ENCODE measurements at regions not wholly inside any gene's neighbourhood (a gene's known extent, or its start where the extent isn't known, plus 50 kb on each side); places are given as distances from the start of the nearest gene placed in this dataset.

DNA sequence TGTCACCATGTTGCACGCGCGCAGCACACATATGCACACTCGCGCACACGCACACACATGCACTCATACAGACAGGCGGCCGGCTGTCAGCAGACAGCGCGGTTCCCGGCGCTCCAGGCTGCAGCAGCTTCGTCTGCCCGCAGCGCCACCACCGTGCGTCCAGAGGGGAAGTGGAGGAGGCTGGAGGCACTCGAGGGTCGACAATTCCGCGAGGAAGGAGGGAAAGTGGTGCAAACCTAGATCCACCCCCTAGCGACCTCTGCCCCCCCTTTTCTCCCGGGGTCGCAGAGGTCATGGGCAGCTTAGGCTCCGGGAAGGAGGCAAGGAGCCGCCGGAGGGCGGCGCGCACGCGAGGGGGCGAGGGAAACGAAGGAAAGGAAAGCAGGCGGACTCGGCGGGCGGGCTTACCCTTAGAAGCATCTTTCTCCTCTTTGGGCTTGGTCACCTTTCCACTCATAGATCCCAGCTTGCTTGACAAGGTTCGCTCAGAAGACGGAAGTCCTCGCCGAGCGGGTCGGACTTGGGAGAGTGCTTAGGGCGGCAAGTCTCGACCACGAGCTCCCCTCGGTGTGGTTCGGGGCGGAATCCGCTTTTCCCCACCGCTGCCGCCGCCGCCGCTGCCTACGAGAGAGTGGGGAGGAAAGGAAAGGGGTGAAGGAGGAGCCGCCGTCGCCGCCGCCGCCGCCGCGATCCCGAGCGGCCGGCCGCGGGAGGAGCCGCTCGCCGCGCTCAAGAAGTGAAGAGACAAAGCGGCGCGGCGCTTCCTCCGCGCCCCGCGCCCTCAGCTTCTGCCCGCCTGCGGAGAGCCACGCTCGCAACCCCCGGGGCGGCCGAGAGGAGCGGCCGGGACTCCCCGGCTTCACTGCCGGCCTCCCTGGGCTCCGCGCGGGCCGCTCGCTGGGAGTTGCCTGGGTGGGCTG, 326.6 kb upstream of the F9 start:
- no peaks in the 10 kb centered on the region for H3K36me3 ChIP-seq
- H3K9me3 ChIP-seq, result no peaks in the 10 kb centered on the region
- TF ChIP-seq POLR2A (IDR thresholded peaks at IDR 0.05), result no peak
- TF ChIP-seq, protein P1, sequence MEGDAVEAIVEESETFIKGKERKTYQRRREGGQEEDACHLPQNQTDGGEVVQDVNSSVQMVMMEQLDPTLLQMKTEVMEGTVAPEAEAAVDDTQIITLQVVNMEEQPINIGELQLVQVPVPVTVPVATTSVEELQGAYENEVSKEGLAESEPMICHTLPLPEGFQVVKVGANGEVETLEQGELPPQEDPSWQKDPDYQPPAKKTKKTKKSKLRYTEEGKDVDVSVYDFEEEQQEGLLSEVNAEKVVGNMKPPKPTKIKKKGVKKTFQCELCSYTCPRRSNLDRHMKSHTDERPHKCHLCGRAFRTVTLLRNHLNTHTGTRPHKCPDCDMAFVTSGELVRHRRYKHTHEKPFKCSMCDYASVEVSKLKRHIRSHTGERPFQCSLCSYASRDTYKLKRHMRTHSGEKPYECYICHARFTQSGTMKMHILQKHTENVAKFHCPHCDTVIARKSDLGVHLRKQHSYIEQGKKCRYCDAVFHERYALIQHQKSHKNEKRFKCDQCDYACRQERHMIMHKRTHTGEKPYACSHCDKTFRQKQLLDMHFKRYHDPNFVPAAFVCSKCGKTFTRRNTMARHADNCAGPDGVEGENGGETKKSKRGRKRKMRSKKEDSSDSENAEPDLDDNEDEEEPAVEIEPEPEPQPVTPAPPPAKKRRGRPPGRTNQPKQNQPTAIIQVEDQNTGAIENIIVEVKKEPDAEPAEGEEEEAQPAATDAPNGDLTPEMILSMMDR (IDR thresholded peaks at IDR 0.05), result no peak
- WGBS (ENCODE audit: insufficient coverage, low coverage, low lambda C conversion rate, missing lambda C conversion rate), result 34% methylated on average over 30 of the region's 99 CpGs
- H3K4me1 ChIP-seq, result no peaks in the 10 kb centered on the region
- H3K27ac ChIP-seq, result no peak overlapping the region
- ATAC-seq, result peak; percentile 43 to 60 (median 52)
- peak in 2 of 3 donors; percentile 29 to 57 for DNase-seq
- peak overlapping the region; percentile 31 to 48 (median 44) for H3K4me3 ChIP-seq
- peaks cover 0 to 5% of the 10 kb centered on the region in 2 donors for H3K27me3 ChIP-seq
- intact Hi-C loops (cut with DNase I), result no loop called here

DNA sequence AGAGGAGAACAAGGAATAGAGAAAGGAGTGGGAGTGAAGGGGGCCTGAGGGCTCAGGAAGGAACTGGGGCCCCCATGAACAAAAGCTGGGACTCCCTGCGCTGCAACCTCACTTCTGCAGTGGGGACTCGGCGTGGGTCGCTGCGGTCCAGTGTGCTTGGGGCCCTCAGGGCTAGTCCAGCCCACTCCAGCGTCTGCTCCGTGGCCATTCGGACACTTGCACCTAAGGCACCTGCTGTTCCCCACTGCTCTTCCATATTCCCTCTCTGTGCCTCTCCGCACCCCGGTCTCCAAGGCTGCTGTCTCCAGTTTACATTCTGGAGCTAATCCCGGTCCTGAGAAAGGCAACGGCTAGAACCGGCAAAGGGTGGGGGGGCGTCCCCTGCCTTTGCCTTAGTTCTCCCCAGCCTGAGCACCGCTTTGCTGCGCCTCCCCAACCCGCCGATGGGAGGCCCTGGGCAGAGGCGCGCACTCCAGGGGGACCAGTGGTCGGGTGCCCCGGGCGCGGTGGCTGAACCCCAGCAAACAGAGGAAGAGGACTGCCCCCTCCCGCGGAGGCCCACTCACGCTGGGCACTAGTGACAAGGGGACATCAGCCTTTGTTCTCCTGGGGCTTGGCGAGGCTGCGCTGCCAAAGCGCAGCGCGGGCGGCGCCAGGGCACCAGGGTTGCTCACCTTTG, 327.7 kb upstream of the F9 start:
- Histone ChIP-seq H3K27ac (no peak overlapping the region), H3K27me3 (peaks cover 0 to 5% of the 10 kb centered on the region in 2 donors), H3K9me3 (no peaks in the 10 kb centered on the region), H3K36me3 (no peaks in the 10 kb centered on the region), H3K4me1 (no peaks in the 10 kb centered on the region), H3K4me3 (no peak overlapping the region)
- ATAC-seq (peak in 2 of 4 donors; percentile 8 to 9), DNase-seq (no peak)
- intact Hi-C loops (cut with DNase I), result no loop called here
- 22% methylated on average over 8 of the region's 34 CpGs for WGBS (ENCODE audit: insufficient coverage, low coverage, low lambda C conversion rate, missing lambda C conversion rate)
- no peak for TF ChIP-seq POLR2A (IDR thresholded peaks at IDR 0.05)
- TF ChIP-seq, protein P1 (IDR thresholded peaks at IDR 0.05), result no peak

DNA sequence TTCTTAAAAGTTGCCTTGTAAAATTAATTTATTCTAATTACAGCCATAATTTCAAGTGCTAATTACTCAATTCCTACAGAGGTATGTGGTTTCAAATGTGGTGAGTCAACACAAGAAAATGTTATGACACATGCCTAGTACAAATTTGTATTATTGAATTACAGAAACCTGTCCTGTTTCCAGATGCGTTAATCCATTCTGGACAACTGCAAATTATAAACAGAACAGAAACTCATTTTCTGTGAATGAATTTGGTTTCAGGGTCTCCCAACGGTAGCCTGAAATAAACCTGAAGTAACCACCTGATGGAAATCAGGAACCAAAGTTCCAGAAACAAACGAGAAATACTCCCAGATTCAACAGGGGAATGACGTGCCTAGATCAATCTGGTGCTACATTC, 328.6 kb upstream of the F9 start:
- intact Hi-C loops (cut with DNase I), result no loop called here
- H3K27ac ChIP-seq, result no peak overlapping the region
- ATAC-seq, result no peak

DNA sequence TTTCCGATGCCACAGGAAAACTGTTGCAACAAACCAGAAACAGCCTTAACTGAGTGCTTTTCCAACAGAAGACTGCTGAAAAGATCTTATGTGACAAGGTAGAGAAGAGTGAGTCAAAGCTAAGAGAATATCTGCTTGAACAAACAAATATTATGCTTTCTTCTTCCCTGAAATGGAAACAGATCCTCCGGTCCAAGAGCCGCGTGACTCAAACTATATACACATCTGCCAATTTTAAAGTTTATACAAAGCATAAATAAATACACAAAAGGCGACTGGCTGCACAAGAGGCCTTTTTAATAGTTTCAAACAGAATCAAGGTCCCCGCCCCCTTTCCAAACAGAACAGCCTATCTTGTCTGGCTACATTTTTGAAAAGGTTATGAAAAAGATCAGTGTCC, 329.7 kb upstream of the F9 start:
- H3K4me1 ChIP-seq, result no peaks in the 10 kb centered on the region
- no peaks in the 10 kb centered on the region for H3K9me3 ChIP-seq
- H3K27me3 ChIP-seq, result no peaks in the 10 kb centered on the region
- H3K27ac ChIP-seq, result no peak overlapping the region
- peak in 1 of 4 donors; percentile 41 for ATAC-seq
- DNase-seq, result no peak
- H3K4me3 ChIP-seq, result no peak overlapping the region
- 43% methylated on average over 6 of the region's 6 CpGs for WGBS (ENCODE audit: insufficient coverage, low coverage, low lambda C conversion rate, missing lambda C conversion rate)
- H3K36me3 ChIP-seq, result no peaks in the 10 kb centered on the region
- intact Hi-C loops (cut with DNase I), result no loop called here
- TF ChIP-seq POLR2A (IDR thresholded peaks at IDR 0.05), result no peak
- TF ChIP-seq, protein P1 (IDR thresholded peaks at IDR 0.05), result no peak

More for the DNA sequence above, 328.6 kb upstream of the F9 start:
- TF ChIP-seq POLR2A (IDR thresholded peaks at IDR 0.05), result no peak
- TF ChIP-seq, protein P1 (IDR thresholded peaks at IDR 0.05), result no peak
- WGBS (ENCODE audit: insufficient coverage, low coverage, low lambda C conversion rate, missing lambda C conversion rate), result 31% methylated on average over 4 of the region's 4 CpGs
- no peaks in the 10 kb centered on the region for H3K4me1 ChIP-seq
- no peak overlapping the region for H3K4me3 ChIP-seq
- no peaks in the 10 kb centered on the region for H3K36me3 ChIP-seq
- H3K27me3 ChIP-seq, result peaks cover 0 to 5% of the 10 kb centered on the region in 2 donors
- no peaks in the 10 kb centered on the region for H3K9me3 ChIP-seq
- no peak for DNase-seq
